ENCODE measurements at regions not wholly inside any gene's neighbourhood (a gene's known extent, or its start where the extent isn't known, plus 50 kb on each side); places are given as distances from the start of the nearest gene placed in this dataset.
A peak's percentile ranks its signal among the peaks of the same experiment; 100 is the strongest.
"Not testable (repeated sequence)": the region's sequence is repeated elsewhere in the genome, so short reads cannot be mapped to it uniquely, and the experiment has no call there.

- H3K36me3 ChIP-seq (replicated peaks; ENCODE audit: low read depth, low read length), result no peaks in the 10 kb centered on the region
- no peaks in the 10 kb centered on the region for H4K20me1 ChIP-seq (ENCODE audit: insufficient read depth, low read length)
- H2AFZ ChIP-seq (ENCODE audit: low read depth, low read length), result no peak overlapping the region
- H3K4me3 ChIP-seq (ENCODE audit: low read length), result no peak overlapping the region
- TF ChIP-seq EZH2phosphoT487 (IDR thresholded peaks at IDR 0.05; ENCODE audit: low read depth), result no peak
- TF ChIP-seq, protein P1, sequence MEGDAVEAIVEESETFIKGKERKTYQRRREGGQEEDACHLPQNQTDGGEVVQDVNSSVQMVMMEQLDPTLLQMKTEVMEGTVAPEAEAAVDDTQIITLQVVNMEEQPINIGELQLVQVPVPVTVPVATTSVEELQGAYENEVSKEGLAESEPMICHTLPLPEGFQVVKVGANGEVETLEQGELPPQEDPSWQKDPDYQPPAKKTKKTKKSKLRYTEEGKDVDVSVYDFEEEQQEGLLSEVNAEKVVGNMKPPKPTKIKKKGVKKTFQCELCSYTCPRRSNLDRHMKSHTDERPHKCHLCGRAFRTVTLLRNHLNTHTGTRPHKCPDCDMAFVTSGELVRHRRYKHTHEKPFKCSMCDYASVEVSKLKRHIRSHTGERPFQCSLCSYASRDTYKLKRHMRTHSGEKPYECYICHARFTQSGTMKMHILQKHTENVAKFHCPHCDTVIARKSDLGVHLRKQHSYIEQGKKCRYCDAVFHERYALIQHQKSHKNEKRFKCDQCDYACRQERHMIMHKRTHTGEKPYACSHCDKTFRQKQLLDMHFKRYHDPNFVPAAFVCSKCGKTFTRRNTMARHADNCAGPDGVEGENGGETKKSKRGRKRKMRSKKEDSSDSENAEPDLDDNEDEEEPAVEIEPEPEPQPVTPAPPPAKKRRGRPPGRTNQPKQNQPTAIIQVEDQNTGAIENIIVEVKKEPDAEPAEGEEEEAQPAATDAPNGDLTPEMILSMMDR (IDR thresholded peaks at IDR 0.05; ENCODE audit: low read depth, low read length), result no peak
- no peak overlapping the region for H3K4me2 ChIP-seq (ENCODE audit: low read length)
- peaks cover 26% of the 10 kb centered on the region for H3K27me3 ChIP-seq (ENCODE audit: low read depth, low read length)
- no peak overlapping the region for H3K9ac ChIP-seq (ENCODE audit: low read length)
- no peaks in the 10 kb centered on the region for H3K4me1 ChIP-seq (ENCODE audit: low read length)
- H3K9me3 ChIP-seq (ENCODE audit: insufficient read depth, low read length), result no peaks in the 10 kb centered on the region
- H3K79me2 ChIP-seq (ENCODE audit: low read length), result no peaks in the 10 kb centered on the region
- no peak overlapping the region for H3K27ac ChIP-seq (ENCODE audit: low read length)
These were observed 71.5 kb upstream of the RTL6 start for GRCh38 chr22:44569561-44569991.

DNA sequence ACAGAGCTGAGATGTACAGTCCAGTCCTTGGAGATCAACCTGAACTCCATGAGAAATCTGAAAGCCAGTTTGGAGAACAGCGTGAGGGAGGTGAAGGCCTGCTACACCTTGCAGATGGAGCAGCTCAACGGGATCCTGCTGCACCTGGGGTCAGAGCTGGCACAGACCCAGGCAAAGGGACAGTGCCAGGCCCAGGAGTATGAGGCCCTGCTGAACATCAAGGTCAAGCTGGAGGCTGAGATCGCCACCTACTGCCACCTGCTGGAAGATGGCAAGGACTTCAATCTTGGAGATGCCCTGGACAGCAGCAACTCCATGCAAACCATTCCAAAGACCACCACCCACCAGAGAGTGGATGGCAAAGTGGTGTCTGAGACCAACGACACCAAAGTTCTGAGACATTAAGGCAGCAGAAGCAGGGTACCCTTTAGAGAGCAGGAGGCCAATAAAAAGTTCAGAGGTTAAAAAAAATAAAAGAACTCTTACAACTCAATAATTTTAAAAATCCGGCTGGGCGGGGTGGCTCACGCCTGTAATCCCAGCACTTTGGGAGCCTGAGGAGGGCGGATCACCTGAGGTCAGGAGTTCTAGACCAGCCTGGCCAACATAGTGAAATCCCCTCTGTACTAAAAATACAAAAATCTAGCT lies 69.9 kb upstream of the RTL6 start:
- no peak overlapping the region for H3K9ac ChIP-seq (ENCODE audit: low read length)
- no peak overlapping the region for H2AFZ ChIP-seq (ENCODE audit: low read depth, low read length)
- H3K4me2 ChIP-seq (ENCODE audit: low read length), result no peak overlapping the region
- H3K4me3 ChIP-seq (ENCODE audit: low read length), result no peak overlapping the region
- no peaks in the 10 kb centered on the region for H3K79me2 ChIP-seq (ENCODE audit: low read length)
- no peaks in the 10 kb centered on the region for H4K20me1 ChIP-seq (ENCODE audit: insufficient read depth, low read length)
- peaks cover 37% of the 10 kb centered on the region for H3K27me3 ChIP-seq (ENCODE audit: low read depth, low read length)
- no peak overlapping the region for H3K27ac ChIP-seq (ENCODE audit: low read length)
- H3K9me3 ChIP-seq (ENCODE audit: insufficient read depth, low read length), result no peaks in the 10 kb centered on the region
- no peaks in the 10 kb centered on the region for H3K36me3 ChIP-seq (replicated peaks; ENCODE audit: low read depth, low read length)
- H3K4me1 ChIP-seq (ENCODE audit: low read length), result no peaks in the 10 kb centered on the region
- TF ChIP-seq, protein P1 (IDR thresholded peaks at IDR 0.05; ENCODE audit: low read depth, low read length), result peak; percentile 65
- TF ChIP-seq EZH2phosphoT487 (IDR thresholded peaks at IDR 0.05; ENCODE audit: low read depth), result no peak

- not testable (repeated sequence) for H3K4me2 ChIP-seq (ENCODE audit: low read length); H3K4me3 ChIP-seq (ENCODE audit: low read length); H2AFZ ChIP-seq (ENCODE audit: low read depth, low read length); H3K36me3 ChIP-seq (replicated peaks; ENCODE audit: low read depth, low read length); H3K9me3 ChIP-seq (ENCODE audit: insufficient read depth, low read length); H3K27ac ChIP-seq (ENCODE audit: low read length); H3K4me1 ChIP-seq (ENCODE audit: low read length); H4K20me1 ChIP-seq (ENCODE audit: insufficient read depth, low read length); H3K79me2 ChIP-seq (ENCODE audit: low read length); H3K9ac ChIP-seq (ENCODE audit: low read length)
- H3K27me3 ChIP-seq (ENCODE audit: low read depth, low read length), result peaks cover 37% of the 10 kb centered on the region
These were observed 69.4 kb upstream of the RTL6 start for GRCh38 chr22:44567378-44567841.

GRCh38 chr22:44566911-44567310 lies 68.9 kb upstream of the RTL6 start:
- H3K4me3 ChIP-seq (ENCODE audit: low read length), result no peak overlapping the region
- H3K27ac ChIP-seq (ENCODE audit: low read length), result no peak overlapping the region
- no peak overlapping the region for H3K9ac ChIP-seq (ENCODE audit: low read length)
- no peaks in the 10 kb centered on the region for H3K4me1 ChIP-seq (ENCODE audit: low read length)
- no peak for TF ChIP-seq EZH2phosphoT487 (IDR thresholded peaks at IDR 0.05; ENCODE audit: low read depth)
- TF ChIP-seq, protein P1 (IDR thresholded peaks at IDR 0.05; ENCODE audit: low read depth, low read length), result no peak
- H3K79me2 ChIP-seq (ENCODE audit: low read length), result no peaks in the 10 kb centered on the region
- no peak overlapping the region for H3K4me2 ChIP-seq (ENCODE audit: low read length)
- no peaks in the 10 kb centered on the region for H3K36me3 ChIP-seq (replicated peaks; ENCODE audit: low read depth, low read length)
- H3K9me3 ChIP-seq (ENCODE audit: insufficient read depth, low read length), result no peaks in the 10 kb centered on the region
- peaks cover 37% of the 10 kb centered on the region for H3K27me3 ChIP-seq (ENCODE audit: low read depth, low read length)
- H4K20me1 ChIP-seq (ENCODE audit: insufficient read depth, low read length), result no peaks in the 10 kb centered on the region
- H2AFZ ChIP-seq (ENCODE audit: low read depth, low read length), result no peak overlapping the region

DNA sequence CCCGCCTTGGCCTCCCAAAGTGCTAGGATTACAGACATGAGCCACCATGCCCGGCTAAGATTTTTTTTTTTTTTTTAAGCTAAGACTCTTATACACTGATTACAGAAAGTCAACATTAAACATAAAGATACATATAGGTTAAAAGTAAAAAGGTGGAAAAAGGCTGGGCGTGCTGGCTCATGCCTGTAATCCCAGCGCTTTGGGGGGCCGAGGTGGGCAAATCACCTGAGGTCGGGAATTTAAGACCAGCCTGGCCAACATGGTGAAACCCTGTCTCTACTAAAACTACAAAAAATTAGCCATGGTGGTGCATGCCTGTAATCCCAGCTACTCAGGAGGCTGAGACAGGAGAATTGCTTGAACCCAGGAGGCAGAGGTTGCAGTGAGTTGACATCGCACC lies 64.6 kb upstream of the RTL6 start:
- H3K9ac ChIP-seq (ENCODE audit: low read length); H3K4me1 ChIP-seq (ENCODE audit: low read length); H3K79me2 ChIP-seq (ENCODE audit: low read length); H3K27ac ChIP-seq (ENCODE audit: low read length); H2AFZ ChIP-seq (ENCODE audit: low read depth, low read length); H3K9me3 ChIP-seq (ENCODE audit: insufficient read depth, low read length); H3K4me2 ChIP-seq (ENCODE audit: low read length); H3K36me3 ChIP-seq (replicated peaks; ENCODE audit: low read depth, low read length); H3K4me3 ChIP-seq (ENCODE audit: low read length); H4K20me1 ChIP-seq (ENCODE audit: insufficient read depth, low read length): not testable (repeated sequence)
- H3K27me3 ChIP-seq (ENCODE audit: low read depth, low read length), result peaks cover 45% of the 10 kb centered on the region

All from OCI-LY3 (cell line).